ENCODE measurements at regions not wholly inside any gene's neighbourhood (a gene's known extent, or its start where the extent isn't known, plus 50 kb on each side); places are given as distances from the start of the nearest gene placed in this dataset.
"Not testable (repeated sequence)": the region's sequence is repeated elsewhere in the genome, so short reads cannot be mapped to it uniquely, and the experiment has no call there.

GRCh38 chr2:235413064-235413463 lies 80.8 kb upstream of the AGAP1 start:
- DNase-seq, result no peak

GRCh38 chr2:235414422-235414821 lies 79.4 kb upstream of the AGAP1 start:
- DNase-seq, result no peak

GRCh38 chr2:235416858-235417499 lies 76.9 kb upstream of the AGAP1 start:
- no peak for DNase-seq

GRCh38 chr2:235418918-235419317 lies 74.9 kb upstream of the AGAP1 start:
- no peak for DNase-seq

- no peak for DNase-seq
Observed at GRCh38 chr2:235419996-235420395, 73.8 kb upstream of the AGAP1 start.

- DNase-seq, result no peak
Observed at GRCh38 chr2:235421618-235422017, 72.2 kb upstream of the AGAP1 start.

- no peak for DNase-seq
Observed at GRCh38 chr2:235430366-235431083, 63.3 kb upstream of the AGAP1 start.

- DNase-seq, result no peak
Observed at GRCh38 chr2:235432741-235433520, 60.9 kb upstream of the AGAP1 start.

GRCh38 chr2:235433860-235434259 lies 60.0 kb upstream of the AGAP1 start:
- no peak for DNase-seq

- no peak for DNase-seq
Observed at GRCh38 chr2:235439959-235440662, 53.7 kb upstream of the AGAP1 start.

- DNase-seq, result not testable (repeated sequence)
Observed at GRCh38 chr2:235443580-235443979, 50.3 kb upstream of the AGAP1 start.

Measured in activated CD4-positive, alpha-beta T cell treated with anti-CD3 and anti-CD28 coated beads, Interleukin-2, amount 50 U/mL, for 16 hours (primary cell).